ENCODE measurements at regions not wholly inside any gene's neighbourhood (a gene's known extent, or its start where the extent isn't known, plus 50 kb on each side); places are given as distances from the start of the nearest gene placed in this dataset.
A peak's percentile ranks its signal among the peaks of the same experiment; 100 is the strongest.

DNA sequence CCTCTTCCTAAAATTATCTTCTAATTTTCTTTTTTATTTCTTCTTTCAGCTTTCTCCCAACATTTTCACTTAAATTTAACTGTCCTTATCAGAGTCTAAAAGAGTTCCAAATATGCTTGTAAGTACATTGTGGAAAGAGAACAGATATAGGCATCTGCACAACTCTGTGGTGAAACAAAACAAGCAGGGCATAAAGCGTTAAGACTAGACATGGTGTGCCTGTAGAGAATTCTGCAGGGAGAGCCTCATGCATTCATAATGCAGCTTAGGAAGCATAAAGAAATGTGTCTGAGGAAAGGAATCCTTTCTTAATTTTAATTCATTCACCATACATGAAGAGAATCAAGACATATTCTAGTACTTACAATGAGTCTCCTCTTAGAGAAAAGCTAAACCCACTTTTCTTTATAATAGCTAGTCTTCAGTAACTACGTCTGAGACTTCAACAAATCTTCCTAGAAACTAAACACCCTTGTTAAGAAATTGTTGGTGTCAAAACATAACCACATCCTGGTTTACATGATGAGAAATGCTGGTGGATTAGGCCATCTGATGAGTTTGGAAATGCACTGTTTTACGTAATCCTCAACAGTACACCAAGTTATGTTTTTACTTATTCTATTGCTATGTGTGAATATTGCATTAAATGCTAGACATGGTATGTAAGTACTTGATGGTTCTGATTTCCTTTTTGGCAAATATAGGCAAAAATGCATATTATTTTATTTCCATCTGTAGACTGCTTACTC, 307.8 kb upstream of the GIMD1 start:
- DNase-seq = no peak

DNA sequence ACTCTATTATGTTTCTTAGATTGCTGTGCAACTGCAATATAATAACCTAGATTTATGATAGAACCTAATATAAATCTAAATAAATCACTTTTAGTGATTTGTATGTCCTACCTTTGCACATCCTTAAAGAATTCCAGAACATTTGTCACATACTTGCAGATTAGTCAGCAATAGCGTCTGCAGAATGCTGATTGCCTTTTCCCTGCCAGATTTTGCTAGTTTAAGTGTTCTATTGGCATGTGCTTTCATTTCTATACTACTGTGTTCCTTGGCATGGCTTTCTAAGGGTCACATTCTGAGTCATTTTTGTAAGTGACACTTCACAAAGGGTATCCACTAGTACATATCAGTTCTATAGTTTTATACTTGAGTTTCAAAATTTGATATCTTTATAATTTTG, 303.1 kb upstream of the GIMD1 start:
- no peak for DNase-seq

DNA sequence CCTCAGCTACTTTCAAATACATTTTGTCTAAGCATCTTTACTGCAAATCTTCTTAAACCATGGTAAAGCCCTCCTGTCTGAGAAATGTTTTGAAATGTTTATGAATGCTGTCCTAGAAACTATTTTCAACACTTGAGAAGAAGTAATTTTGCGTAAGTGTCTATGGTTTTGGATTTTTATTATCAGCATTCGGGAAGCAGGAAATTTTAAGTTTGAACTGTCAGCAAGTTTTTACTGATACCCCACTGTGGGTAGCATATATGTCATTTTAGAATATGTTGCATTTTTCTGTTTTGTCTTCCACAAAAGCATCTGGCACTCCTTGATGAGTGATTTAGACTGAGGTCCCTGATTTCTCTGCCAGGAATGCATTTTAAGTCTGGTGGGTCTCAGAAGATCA, 302.4 kb upstream of the GIMD1 start:
- no peak for DNase-seq

DNA sequence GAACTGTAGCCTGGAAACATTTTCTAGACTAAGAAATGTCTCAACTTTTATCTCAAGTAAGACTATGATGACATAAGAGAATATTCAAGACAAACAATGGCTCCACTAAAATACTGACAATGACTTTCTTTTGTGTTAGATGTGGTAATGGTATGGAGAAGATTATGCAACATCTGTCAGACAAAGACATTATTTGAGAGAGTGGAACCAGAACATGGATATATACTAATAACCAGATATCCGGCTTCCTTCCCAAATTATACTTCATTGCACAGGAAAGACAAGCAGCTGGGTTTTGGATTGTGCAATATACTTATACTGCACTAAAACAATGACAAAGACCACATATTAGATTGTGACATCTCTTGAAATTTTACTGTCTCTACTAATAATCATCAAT, 290.8 kb upstream of the GIMD1 start:
- no peak for DNase-seq

DNA sequence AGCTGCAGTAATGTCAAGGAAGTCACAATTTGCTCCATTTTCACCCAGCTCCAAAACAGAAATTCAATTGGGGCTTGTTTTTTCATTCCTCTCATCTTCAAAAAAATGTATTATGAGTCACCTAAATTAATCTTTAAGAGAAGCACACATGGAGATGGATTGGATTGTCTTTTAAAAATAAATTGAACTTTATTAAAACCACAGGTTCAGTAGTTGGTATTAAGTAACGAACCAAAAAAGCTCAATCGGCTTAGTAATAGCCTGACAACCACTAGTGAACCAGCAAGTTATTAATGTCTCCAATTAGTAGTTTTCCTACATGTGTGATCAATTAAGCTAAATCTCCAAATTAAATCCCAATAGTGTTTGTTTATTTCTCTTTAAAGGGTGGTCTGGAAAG, 283.5 kb upstream of the GIMD1 start:
- no peak for DNase-seq

DNA sequence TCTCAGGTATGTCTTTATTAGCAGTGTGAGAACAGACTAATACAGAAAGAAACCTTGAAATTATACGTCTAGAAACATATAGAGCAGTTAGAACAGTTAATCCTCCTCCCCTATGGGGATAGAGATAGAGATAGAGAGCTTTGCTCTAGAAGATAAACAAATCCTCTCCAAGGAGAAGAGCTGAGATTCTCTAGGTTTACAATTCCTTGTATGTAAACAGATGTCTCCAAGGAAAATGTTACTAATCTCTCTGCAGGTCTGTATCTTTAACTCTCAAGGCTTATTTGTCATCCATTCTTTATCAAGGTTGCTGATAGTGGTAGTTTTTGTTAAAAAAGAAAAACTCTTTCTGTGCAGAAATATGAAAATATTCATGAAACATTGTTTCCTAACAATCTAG, 282.1 kb upstream of the GIMD1 start:
- no peak for DNase-seq

DNA sequence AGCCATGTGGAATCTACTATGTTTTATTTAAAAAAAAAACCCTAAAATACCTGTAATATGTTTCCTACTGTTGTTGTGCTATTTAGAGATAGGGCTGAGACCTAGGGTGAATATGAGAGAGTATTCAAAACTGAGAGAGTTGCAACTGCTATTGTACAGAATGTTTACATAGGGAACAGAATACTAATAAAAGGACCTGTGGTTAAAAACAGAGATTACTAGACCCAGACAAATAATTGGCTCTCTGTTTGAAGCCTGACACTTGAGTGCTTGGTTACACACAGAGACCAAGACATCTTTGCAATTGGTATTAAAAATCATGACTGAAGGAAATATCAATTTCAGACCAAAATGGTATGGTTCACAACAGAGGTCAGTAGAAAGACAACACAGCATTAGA, 278.9 kb upstream of the GIMD1 start:
- DNase-seq = no peak

DNA sequence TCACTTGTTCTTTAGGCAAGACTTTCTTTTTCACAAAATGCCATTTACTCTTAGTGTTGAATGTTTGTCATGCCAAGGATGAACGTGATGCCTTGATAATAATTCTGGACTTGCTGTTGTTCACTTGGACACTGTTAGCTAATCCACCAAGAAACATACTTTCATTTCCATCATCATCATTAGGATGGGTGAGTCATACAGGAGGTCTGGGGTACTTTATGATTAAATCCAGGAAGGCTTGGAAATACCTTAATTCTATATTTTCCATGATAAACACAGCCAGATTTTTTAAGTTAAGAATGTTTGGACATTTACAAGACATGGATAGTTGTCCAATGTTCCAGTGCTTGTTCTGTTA, 260.7 kb upstream of the GIMD1 start:
- no peak for DNase-seq

DNA sequence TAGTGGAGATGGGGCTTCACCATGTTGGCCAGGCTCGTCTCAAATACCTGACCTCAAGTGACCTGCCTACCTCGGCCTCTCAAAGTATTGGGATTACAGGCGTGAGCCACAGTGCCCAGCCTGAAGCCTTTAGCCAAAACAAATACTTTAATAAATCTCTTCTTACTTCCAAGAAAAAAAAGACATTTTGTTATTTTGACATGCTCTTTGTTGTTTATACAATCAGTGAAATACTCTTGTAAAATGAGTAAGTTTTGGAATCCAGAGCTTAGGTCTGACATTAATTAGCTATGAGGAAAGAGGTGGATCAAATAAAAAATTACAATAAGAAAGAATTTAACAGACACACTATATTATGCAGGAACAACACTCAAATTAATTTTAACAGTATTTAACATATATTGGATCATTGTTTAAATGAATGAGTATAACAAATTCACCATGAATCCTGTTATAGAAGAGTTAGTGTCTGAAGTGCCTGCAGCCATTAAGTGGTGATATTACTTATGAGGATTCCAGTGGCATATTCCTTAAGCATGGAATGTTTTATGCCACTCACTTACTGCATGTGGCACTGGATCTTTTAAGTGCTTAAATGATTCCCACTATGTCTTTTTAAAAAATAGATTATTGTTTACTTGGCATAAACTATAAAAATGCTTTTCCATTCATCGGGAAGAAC, 260.1 kb upstream of the GIMD1 start:
- no peak for DNase-seq

DNA sequence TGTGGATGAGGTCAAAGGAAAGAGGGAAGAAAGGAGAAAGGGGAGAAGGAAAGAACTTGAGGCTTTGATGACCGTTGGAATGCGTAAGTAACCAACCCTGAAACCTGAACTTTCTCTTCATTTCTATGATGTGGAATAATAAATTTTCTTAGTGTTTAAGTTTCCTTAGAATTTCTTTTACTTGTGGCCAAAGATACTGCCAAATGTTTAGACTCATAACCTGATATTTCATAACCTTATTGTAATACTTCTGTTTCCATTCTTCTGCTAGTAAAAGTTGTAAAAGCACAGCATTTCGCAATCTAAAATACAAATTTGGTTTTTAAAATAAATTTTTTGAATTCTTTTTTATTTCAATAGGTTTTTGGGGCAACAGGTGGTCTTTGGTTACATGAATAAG, 258.5 kb upstream of the GIMD1 start:
- DNase-seq = no peak

DNA sequence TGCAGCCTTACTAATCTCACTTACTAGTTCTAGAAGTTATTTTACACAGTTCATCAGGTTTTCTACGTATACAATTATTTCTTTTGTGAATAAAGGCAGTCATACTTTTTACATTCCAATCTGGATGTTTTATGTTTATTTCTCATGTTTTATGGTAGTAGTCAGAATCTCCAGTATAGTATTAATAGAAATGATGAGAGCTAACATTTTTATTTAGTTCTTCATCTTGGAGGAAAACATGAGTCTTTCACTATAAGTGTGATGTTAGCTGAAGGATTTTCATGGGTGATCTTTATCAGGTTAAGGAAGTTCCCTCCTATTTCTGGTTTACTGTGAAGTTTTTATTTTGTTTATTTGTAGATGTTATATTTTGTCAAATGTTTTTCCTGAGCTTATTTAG, 256.1 kb upstream of the GIMD1 start:
- no peak for DNase-seq

DNA sequence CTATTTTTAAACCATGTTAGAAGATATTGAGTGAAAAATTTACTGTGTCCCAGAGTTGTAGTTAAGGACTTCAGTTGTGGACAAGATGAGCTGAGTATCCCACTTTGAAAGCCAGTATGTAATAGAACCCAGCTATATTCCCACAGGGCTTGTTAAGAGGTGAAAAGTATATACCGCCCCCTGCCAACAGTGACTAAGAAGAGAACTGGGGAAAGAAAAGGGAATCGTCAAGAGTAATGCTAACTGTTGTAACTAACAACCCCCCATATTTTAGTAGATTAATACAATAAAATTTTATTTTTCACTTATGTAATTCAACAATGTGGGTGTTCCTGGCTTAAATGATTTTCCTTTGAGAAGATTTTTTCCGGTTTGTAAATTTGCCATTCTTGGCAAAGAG, 250.4 kb upstream of the GIMD1 start:
- DNase-seq = no peak

DNA sequence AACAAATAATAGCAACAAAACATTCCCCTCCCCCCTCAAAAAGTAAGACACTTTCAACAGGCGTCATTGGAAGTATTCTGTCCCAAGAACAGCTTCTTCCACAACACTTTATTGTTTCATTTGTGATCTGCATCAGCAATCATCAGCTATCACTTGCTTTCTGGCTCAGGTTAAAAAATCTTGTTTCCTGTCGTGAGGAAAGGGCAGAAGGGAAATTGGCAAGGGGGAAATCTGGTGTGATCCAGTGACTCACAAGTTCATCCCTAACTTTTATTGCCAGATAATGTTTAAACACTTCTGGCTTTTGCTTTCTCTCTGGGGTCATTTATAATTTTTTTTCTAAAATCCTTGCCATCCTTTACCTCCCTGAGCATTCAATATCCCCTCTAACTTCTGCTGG, 247.4 kb upstream of the GIMD1 start:
- DNase-seq = no peak

DNA sequence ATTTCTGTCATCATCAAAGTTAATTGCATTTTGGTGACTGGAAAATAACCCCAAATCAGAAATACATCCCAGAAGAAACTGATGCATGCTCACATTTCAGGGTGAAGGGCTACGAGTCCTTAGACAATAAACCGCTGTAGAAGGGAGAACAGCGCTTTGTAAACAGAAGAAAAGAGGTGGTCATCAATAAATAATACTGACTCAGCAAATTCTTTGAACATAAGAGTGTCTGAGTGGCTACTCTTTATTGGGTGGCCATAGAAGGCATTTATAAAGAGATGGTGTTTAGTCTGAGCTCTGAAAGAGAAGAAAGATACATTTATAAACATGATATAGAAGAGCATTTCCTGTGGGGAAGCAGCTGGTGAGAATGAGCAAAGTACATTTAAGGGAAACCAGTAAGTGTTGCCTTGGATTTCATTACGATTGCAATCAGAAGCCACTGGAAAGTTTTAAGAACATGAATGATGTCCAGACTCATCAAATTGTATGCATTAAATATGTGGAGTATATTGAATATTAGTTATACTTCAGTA, 246.9 kb upstream of the GIMD1 start:
- no peak for DNase-seq

DNA sequence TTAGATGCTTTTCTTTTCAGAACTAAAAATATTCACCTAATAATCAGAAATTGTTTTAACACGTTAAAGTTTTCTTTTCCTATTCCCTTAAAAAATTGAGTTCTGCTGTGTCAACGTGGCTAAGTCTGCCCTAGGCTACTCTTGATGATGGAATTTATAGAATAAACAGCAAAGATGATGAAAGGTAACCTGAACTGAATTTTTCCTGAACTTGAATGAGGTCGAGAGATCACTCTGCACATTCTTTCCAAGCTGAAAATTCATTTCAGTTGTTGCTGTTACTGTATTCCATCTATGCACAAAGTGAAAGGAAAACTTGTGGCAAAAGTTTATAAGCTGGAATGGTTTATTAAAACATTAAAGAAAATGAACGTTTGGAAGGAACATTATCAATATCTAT, 245.9 kb upstream of the GIMD1 start:
- DNase-seq = no peak

DNA sequence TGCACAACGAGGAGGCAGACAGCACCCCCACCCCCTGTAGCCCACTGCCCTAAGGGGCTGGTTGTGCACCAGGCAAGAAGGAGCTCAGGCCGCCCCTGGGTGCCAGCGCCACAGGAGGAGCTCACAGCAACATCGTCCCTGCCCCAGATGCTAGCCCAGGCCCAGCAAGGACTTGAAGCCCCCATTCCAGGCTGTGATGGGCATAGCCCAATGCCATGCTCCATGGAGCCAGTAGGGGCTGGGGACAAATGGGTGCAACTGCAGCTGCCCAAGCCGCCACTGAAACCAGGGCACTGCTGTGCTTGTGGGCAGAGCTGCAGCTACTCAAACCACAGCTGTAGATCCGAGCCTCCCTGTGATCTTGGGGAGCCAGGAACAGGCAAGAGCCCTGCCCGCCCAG, 241.3 kb upstream of the GIMD1 start:
- no peak for DNase-seq

DNA sequence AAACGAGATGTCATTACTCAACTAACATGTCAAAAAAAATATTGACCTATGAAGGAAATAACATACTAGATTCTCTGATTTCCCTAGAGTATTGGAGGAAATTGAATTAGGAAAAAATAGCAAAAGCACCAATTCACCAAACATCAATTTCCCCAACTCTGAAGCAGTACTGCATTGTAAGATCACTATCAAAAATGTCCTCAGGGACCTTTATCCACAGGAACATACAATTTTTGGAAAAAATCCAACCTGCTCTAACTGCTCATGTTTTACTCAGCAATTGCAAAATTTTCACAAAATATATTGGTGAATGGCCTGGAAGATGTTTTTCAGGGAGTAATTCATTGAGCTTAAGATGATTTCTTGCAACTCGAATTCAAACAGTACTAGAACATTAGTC, 239.0 kb upstream of the GIMD1 start:
- DNase-seq = no peak

DNA sequence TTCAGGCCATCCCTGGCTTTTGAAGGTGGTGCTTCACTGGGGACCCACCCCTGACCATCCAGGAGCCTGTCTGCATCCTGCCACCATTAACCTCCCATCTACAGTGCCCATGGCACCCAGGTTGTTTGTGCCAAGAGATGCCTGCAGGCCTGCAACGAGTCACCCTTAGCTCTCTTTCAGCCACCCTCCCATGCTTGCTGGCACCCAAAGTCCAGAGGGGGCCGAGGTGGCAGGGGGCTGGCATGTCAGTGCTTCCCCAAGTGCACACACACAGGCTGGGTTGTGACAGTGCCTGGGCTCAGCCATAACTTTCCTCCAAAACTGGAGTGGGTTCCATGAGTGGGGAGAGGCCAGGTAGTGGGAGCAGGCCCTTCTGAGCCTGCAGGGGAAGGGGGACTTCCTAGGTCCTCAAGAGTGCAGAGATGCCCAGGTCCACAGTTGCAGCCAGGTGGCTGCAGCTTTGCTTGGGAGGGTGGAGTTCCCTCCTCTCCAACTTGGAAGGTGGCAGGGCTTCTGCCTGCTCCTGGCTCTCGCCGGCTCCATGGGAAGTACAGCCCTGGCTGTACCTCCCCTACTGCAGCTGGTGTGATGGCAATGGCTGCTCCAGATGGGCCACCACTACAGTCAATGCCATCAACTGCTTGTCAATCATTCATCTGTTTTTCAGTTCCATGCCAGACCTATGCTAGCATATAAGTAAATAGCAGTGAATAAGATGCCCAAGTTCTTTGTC, 235.9 kb upstream of the GIMD1 start:
- DNase-seq = no peak

DNA sequence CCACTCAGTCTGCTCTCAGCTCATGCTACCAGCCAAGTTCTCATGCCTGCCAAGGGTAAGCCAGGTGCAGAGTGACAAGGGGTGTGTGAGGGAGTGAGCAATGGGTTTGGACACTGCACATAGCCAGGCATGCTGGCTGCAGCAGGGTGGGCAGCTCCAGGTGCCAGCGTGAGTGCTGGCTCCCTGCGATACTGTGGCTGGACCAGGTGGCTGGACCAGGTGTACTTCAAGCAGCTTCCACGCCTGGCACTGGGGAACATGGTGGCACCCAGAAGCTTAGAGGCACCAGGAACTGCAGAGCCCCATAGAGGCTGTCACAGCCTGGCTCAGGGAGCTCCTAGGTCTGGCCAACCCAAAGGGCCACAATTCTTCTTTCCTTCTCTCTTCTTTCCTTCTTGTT, 234.9 kb upstream of the GIMD1 start:
- no peak for DNase-seq

DNA sequence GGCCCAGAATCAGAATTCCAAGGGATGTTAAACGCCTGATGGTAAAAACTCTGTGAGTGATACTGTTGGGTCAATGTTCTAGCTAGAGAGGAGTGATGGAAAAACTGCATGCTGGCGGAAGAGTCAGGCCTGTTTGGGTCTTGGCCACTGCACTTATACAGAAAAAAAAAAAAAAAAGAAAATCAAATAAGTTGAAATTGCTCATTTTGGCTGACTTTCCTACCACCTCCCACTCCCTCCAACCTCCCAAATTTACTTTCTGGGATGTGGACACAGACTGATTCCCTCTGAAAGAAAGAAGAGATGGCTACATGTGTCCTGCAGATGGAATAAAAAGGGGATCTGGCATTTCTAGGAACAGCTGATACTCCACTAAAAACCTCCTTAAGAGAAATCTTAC, 234.1 kb upstream of the GIMD1 start:
- peak; percentile 56 for DNase-seq

DNA sequence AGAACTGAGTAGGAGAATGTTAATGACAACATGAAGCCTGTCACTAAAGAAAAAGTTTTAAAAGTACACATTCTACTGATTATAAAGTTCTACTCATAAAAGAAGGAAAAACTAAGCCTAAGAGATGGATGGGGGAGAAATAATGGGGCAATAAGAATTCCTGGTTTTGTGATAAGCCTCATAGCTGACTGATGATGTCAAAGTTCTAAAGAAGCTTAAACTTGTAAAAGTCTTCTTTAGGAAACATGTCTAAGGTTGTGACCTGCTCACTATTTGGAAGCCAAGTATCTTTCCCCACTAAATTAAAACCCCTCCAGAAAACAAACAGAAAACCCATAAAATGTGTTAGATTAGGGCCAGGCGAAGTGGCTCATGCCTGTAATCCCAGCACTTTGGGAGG, 232.9 kb upstream of the GIMD1 start:
- no peak for DNase-seq

DNA sequence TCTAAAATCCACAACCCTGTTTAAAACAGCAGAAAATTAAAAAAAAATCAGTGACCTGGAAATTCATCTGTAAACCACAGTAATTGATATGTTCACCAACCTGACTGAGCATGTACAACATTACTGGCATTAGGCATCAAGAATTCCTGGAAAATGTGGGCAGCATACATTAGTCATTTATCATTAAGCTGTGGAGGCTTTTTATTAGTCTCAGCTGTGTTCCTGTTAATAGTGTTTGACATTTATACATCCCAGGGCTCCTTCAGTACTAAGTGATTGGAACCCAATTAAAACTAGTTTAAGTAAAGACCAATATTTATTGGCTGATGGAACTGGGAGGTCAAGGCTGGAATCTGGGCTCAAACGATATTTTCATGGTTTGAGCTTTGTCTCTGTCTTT, 227.3 kb upstream of the GIMD1 start:
- DNase-seq = no peak

DNA sequence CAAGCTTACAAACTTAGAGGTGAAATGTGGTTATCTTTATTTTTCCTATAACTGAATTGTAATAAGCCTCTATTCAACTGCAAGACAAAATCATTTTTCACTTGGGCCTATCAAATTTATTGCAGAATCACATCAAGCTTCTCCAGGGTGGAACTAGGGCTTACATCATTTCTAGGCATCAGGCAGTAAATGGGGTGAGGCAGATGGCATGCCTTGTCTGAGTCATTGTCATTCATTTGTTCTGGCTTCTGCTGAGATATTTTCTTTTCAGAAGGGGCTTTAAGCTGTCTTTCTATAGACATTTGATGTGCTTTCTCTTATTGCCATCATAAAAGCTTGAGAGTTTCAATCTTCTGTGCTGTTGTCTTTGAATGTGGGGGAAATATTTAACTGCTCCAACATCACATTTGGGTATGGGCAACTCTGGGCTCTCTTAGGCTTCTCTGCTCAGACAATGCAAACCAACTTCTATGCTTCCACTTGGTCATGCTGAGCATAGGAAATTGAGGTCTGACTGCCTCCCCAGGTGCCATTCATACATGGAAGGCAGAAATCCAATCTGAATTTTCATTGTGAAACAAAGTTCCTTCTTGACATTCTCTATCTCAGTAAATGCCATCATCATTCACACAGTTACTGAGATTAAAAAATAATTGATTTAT, 225.8 kb upstream of the GIMD1 start:
- no peak for DNase-seq

DNA sequence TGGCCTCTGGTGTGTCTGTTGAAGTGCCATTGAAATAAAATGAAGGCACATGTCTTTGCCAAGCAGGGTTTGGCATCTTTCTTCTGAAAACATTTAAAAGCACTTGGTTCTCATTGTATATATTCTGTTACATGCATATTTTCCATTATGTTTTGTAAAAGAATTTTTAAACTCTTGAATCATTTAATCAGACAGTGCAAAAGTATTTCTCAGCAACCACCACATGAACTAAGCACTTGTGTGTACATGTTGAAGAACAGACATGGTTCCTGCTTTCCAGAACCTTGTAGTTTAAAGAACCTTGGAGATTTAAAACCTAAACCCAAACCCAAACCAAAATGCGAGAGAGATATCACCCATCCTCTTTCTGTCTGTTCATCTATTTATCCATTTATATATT, 220.3 kb upstream of the GIMD1 start:
- DNase-seq = no peak
